GM06990 (cell line): ENCODE measurements at regions not wholly inside any gene's neighbourhood (a gene's known extent, or its start where the extent isn't known, plus 50 kb on each side); places are given as distances from the start of the nearest gene placed in this dataset.

ENCODE experiments used
- DNase-seq: peaks from one replicate; pipeline ENCODE4 v3.0.0-alpha.2; 2011; ENCODE audit not compliant: insufficient read length; ENCODE audit errors: extremely low read depth
- H3K27me3 ChIP-seq: replicated peaks from 2 replicates; pipeline ENCODE4 v1.6.0; 2011; ENCODE audit warnings: low read length; ENCODE audit not compliant: control insufficient read depth, insufficient read depth
- H3K36me3 ChIP-seq: 2 replicates; pipeline ENCODE4 v1.5.1; 2011; ENCODE audit warnings: low read length; ENCODE audit not compliant: control insufficient read depth, insufficient read depth
- H3K4me3 ChIP-seq: replicated peaks from 2 replicates; pipeline ENCODE4 v1.5.1; 2011; ENCODE audit warnings: low read depth, mild to moderate bottlenecking, control low read depth, low read length
- CTCF ChIP-seq: IDR thresholded peaks from 2 replicates; pipeline ENCODE4 v1.5.1; 2011; ENCODE audit warnings: low read length, control low read depth, mild to moderate bottlenecking, inconsistent platforms; ENCODE audit not compliant: insufficient read depth, poor library complexity, severe bottlenecking

- Histone ChIP-seq H3K4me3 (no peak overlapping the region), H3K36me3 (no peaks in the 10 kb centered on the region), H3K27me3 (no peaks in the 10 kb centered on the region)
- no peak for TF ChIP-seq CTCF
- no peak for DNase-seq
These were observed 291.6 kb upstream of the C9orf72 start for GRCh38 chr9:27864644-27865438.

GRCh38 chr9:27866741-27867140, 293.5 kb upstream of the C9orf72 start:
- no peaks in the 10 kb centered on the region for H3K36me3 ChIP-seq
- H3K27me3 ChIP-seq = no peaks in the 10 kb centered on the region
- no peak for DNase-seq
- no peak overlapping the region for H3K4me3 ChIP-seq
- TF ChIP-seq CTCF = no peak

- H3K4me3 ChIP-seq = no peak overlapping the region
- no peaks in the 10 kb centered on the region for H3K27me3 ChIP-seq
- no peak for DNase-seq
- TF ChIP-seq CTCF = no peak
- H3K36me3 ChIP-seq = no peaks in the 10 kb centered on the region
These were observed 297.1 kb upstream of the C9orf72 start for GRCh38 chr9:27870404-27870803.

- TF ChIP-seq CTCF = no peak
- no peaks in the 10 kb centered on the region for H3K36me3 ChIP-seq
- no peak overlapping the region for H3K4me3 ChIP-seq
- no peak for DNase-seq
- no peaks in the 10 kb centered on the region for H3K27me3 ChIP-seq
These were observed 306.9 kb upstream of the C9orf72 start for GRCh38 chr9:27880156-27880555.

- no peaks in the 10 kb centered on the region for H3K27me3 ChIP-seq
- no peak overlapping the region for H3K4me3 ChIP-seq
- TF ChIP-seq CTCF = no peak
- H3K36me3 ChIP-seq = no peaks in the 10 kb centered on the region
- DNase-seq = no peak
These were observed 307.4 kb upstream of the C9orf72 start for GRCh38 chr9:27880635-27881034.

GRCh38 chr9:27888661-27889295, 315.5 kb upstream of the C9orf72 start:
- peak; percentile 5 for DNase-seq
- peak; percentile 91 for TF ChIP-seq CTCF
- no peaks in the 10 kb centered on the region for H3K27me3 ChIP-seq
- no peaks in the 10 kb centered on the region for H3K36me3 ChIP-seq
- no peak overlapping the region for H3K4me3 ChIP-seq
